ENCODE measurements at regions not wholly inside any gene's neighbourhood (a gene's known extent, or its start where the extent isn't known, plus 50 kb on each side); places are given as distances from the start of the nearest gene placed in this dataset.
"Not testable (repeated sequence)": the region's sequence is repeated elsewhere in the genome, so short reads cannot be mapped to it uniquely, and the experiment has no call there.

DNA sequence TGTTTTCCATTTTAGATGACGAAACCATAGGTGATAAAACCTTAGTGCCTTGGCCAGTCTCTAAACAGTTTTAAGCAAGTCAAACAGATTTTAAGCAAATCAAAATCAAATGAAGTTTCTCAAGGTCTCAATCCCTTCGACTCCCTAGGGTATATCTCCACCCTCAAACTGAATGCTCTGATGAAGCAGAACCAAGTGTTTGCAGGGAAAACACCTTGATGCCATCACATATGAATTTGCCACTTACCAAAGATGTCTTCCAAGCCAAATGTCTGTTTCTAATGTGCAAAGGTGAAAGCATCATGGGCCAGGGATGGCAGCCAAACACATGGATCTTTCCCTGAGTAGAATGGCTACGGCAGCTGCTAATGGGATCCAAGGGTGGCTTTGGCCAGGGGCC lies 116.4 kb upstream of the COP1 start:
- H3K4me1 ChIP-seq, result no peaks in the 10 kb centered on the region
- no peaks in the 10 kb centered on the region for H4K20me1 ChIP-seq (ENCODE audit: low read depth)
- H3K4me3 ChIP-seq, result no peak overlapping the region
- no peak overlapping the region for H2AFZ ChIP-seq (replicated peaks)
- Mint-ChIP-seq H3K27me3 (ENCODE audit: insufficient read depth, low read depth) (no peaks in the 10 kb centered on the region), H3K4me3 (no peak overlapping the region), H3K9me3 (no peaks in the 10 kb centered on the region), H3K4me1 (no peaks in the 10 kb centered on the region), H3K27ac (no peak overlapping the region), H3K36me3 (no peaks in the 10 kb centered on the region)
- H3F3A ChIP-seq (ENCODE audit: low read depth), result no peaks in the 10 kb centered on the region
- H3K79me2 ChIP-seq (ENCODE audit: low read depth), result no peaks in the 10 kb centered on the region
- DNase-seq (ENCODE audit: low spot score), result no peak
- no peaks in the 10 kb centered on the region for H3K36me3 ChIP-seq
- no peaks in the 10 kb centered on the region for H3K9me3 ChIP-seq (ENCODE audit: low read depth)
- H3K27ac ChIP-seq, result no peak overlapping the region
- no peak overlapping the region for H3K4me2 ChIP-seq
- H3K27me3 ChIP-seq, result no peaks in the 10 kb centered on the region
- TF ChIP-seq EZH2 (IDR thresholded peaks at IDR 0.05) (no peak), EZH2phosphoT487 (IDR thresholded peaks at IDR 0.05) (no peak)
- TF ChIP-seq, protein P1, sequence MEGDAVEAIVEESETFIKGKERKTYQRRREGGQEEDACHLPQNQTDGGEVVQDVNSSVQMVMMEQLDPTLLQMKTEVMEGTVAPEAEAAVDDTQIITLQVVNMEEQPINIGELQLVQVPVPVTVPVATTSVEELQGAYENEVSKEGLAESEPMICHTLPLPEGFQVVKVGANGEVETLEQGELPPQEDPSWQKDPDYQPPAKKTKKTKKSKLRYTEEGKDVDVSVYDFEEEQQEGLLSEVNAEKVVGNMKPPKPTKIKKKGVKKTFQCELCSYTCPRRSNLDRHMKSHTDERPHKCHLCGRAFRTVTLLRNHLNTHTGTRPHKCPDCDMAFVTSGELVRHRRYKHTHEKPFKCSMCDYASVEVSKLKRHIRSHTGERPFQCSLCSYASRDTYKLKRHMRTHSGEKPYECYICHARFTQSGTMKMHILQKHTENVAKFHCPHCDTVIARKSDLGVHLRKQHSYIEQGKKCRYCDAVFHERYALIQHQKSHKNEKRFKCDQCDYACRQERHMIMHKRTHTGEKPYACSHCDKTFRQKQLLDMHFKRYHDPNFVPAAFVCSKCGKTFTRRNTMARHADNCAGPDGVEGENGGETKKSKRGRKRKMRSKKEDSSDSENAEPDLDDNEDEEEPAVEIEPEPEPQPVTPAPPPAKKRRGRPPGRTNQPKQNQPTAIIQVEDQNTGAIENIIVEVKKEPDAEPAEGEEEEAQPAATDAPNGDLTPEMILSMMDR (IDR thresholded peaks at IDR 0.05), result no peak
- H3K9ac ChIP-seq, result no peak overlapping the region

DNA sequence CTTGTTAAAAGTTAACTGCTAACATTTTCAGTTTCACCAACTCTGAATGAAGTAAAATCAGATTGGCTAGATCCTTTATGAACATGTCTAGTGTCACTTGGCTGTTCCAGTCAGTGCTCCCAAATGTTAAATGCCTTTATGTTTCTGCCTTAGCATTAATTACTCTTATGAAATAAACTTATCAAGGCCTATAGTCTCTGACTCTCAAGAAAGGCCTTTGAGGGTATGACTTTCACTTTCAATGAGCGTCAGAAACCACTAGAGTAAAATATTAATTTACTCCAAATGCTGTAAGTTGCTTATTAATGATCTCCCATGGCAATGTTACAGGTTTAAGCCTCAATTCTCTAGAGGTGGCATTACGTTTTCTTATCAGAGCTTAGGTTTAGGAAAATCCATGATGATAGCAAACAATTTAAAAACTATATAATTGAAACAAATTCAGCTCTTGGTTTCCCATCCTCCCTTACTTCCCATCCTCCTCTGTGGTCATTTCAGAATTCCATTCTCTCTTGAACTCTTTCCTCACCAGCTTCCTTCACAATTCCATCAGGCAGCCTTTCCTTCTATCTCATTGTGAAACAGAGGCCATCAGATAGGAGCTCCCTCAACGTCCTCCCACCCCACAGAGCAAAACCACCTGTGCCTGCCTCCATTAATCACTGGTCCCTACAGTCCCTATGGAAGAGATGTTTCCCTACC lies 108.6 kb upstream of the COP1 start:
- H3K9me3 Mint-ChIP-seq, result peaks cover 4% of the 10 kb centered on the region
- Histone ChIP-seq H3K27ac (no peak overlapping the region), H3K27me3 (no peaks in the 10 kb centered on the region), H3K9ac (no peak overlapping the region), H3K4me3 (no peak overlapping the region), H3K36me3 (no peaks in the 10 kb centered on the region), H3K4me2 (no peak overlapping the region), H3K4me1 (no peaks in the 10 kb centered on the region), H3K9me3 (ENCODE audit: low read depth) (peaks cover 7% of the 10 kb centered on the region), H2AFZ (replicated peaks) (no peak overlapping the region), H4K20me1 (ENCODE audit: low read depth) (no peaks in the 10 kb centered on the region), H3K79me2 (ENCODE audit: low read depth) (no peaks in the 10 kb centered on the region), H3F3A (ENCODE audit: low read depth) (no peaks in the 10 kb centered on the region)
- no peaks in the 10 kb centered on the region for H3K27me3 Mint-ChIP-seq (ENCODE audit: insufficient read depth, low read depth)
- H3K4me3 Mint-ChIP-seq, result no peak overlapping the region
- H3K4me1 Mint-ChIP-seq, result no peaks in the 10 kb centered on the region
- no peak overlapping the region for H3K27ac Mint-ChIP-seq
- no peak for DNase-seq (ENCODE audit: low spot score)
- no peak for TF ChIP-seq EZH2 (IDR thresholded peaks at IDR 0.05)
- no peaks in the 10 kb centered on the region for H3K36me3 Mint-ChIP-seq

DNA sequence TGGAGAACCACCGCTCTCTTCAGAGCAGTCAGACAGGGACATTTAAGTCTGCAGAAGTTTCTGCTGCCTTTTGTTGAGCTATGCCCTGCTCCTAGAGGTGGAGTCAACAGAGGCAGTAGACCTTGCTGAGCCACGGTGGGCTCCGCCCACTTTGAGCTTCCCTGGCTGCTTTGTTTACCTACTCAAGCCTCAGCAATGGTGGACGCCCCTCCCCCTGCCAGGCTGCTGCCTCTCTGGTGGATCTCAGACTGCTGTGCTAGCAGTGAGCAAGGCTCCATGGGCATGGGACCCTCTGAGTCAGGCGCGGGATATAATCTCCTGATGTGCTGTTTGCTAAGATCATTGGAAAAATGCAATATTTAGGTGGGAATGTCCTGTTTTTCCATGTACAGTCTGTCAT lies 89.5 kb upstream of the COP1 start:
- not testable (repeated sequence) for H3K79me2 ChIP-seq (ENCODE audit: low read depth)

DNA sequence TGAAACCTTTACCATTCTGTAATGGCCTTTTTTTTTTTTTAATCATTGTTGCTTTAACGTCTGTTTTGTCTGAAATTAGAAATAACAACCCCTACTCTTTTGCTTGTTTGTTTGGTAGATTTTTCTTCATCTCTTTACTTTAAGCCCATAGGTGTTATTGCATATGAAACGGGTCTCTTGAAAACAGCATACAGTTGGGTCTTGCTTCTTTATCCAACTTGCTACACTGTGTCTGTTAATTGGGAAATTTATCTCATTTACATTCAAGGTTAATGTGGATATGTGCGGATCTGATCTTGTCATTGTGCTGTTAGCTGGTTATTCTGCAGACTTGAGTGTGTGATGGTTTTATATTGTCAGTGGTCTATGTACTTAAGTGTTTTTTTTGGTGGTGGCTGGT lies 78.9 kb upstream of the COP1 start:
- peaks cover 2% of the 10 kb centered on the region for H3K9me3 Mint-ChIP-seq
- TF ChIP-seq, protein P1 (IDR thresholded peaks at IDR 0.05), result no peak
- no peak for TF ChIP-seq EZH2 (IDR thresholded peaks at IDR 0.05)

More for the DNA sequence above, 89.5 kb upstream of the COP1 start:
- DNase-seq (ENCODE audit: low spot score); H3K36me3 Mint-ChIP-seq; H3K4me2 ChIP-seq; H2AFZ ChIP-seq (replicated peaks); H4K20me1 ChIP-seq (ENCODE audit: low read depth); H3K27me3 Mint-ChIP-seq (ENCODE audit: insufficient read depth, low read depth); H3K9me3 Mint-ChIP-seq; H3K27ac ChIP-seq; H3K27me3 ChIP-seq; H3F3A ChIP-seq (ENCODE audit: low read depth); H3K4me1 Mint-ChIP-seq; H3K36me3 ChIP-seq; H3K4me3 ChIP-seq; H3K9ac ChIP-seq; H3K27ac Mint-ChIP-seq; H3K4me1 ChIP-seq; H3K9me3 ChIP-seq (ENCODE audit: low read depth); H3K4me3 Mint-ChIP-seq: not testable (repeated sequence)

More for the DNA sequence above, 78.9 kb upstream of the COP1 start:
- no peak overlapping the region for H2AFZ ChIP-seq (replicated peaks)
- no peak overlapping the region for H3K27ac ChIP-seq
- H3K4me2 ChIP-seq, result no peak overlapping the region
- no peaks in the 10 kb centered on the region for H3K9me3 ChIP-seq (ENCODE audit: low read depth)
- no peaks in the 10 kb centered on the region for H3K27me3 Mint-ChIP-seq (ENCODE audit: insufficient read depth, low read depth)
- H3K4me1 Mint-ChIP-seq, result no peaks in the 10 kb centered on the region
- H3K4me3 Mint-ChIP-seq, result no peak overlapping the region
- H3K4me3 ChIP-seq, result no peak overlapping the region
- no peaks in the 10 kb centered on the region for H3K27me3 ChIP-seq
- H3F3A ChIP-seq (ENCODE audit: low read depth), result no peaks in the 10 kb centered on the region
- H3K79me2 ChIP-seq (ENCODE audit: low read depth), result no peaks in the 10 kb centered on the region
- no peaks in the 10 kb centered on the region for H3K36me3 ChIP-seq
- H3K4me1 ChIP-seq, result no peaks in the 10 kb centered on the region
- DNase-seq (ENCODE audit: low spot score), result no peak
- H3K9ac ChIP-seq, result no peak overlapping the region
- no peak overlapping the region for H3K27ac Mint-ChIP-seq
- H4K20me1 ChIP-seq (ENCODE audit: low read depth), result no peaks in the 10 kb centered on the region
- H3K36me3 Mint-ChIP-seq, result no peaks in the 10 kb centered on the region
